Hippocampal formation (tissue), 2 donors: ENCODE measurements at regions not wholly inside any gene's neighbourhood (a gene's known extent, or its start where the extent isn't known, plus 50 kb on each side); places are given as distances from the start of the nearest gene placed in this dataset.

Experiments
- DNase-seq, 2 donors: peaks; one replicate each; lab custom pipeline; 2025; lab: John Stamatoyannopoulos, UW

DNA sequence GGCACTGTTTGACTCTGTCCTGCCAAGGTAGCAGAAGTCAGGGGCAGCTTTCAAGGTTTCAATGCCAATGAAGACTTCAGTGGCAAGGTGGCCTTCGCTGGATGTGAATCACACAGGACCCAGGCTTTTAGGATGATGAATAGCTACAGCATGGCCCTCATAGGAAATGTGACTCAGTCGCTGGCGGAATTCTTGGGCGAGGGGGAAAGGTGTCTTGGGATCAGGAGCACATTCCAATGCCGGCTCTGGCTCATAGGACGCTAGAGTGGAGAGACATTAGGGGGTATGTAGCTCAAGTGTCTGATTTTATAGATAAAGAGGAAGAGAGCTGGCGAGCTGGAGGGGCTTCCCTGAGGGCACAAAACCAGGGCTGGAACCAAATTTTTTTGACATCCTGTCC lies 68.6 kb downstream of the SMIM21 start:
- DNase-seq: no peak

DNA sequence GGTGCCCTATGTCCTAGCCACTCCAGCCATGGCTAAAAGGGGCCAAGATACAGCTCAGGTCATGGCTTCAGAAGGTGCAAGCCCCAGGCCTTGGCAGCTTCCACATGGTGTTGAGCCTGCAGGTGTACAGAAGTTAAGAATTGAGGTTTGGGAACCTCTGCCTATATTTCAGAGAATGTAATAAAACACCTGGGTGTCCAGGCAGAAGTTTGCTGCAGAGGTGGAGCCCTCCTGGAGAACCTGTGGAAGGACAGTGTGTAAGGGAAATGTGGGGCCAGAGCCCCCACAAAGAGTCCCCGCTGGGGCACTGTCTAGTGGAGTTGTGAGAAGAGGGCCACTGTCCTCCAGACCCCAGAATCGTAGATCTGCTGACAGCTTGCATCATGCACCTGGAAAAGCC lies 74.1 kb downstream of the SMIM21 start:
- DNase-seq: no peak

DNA sequence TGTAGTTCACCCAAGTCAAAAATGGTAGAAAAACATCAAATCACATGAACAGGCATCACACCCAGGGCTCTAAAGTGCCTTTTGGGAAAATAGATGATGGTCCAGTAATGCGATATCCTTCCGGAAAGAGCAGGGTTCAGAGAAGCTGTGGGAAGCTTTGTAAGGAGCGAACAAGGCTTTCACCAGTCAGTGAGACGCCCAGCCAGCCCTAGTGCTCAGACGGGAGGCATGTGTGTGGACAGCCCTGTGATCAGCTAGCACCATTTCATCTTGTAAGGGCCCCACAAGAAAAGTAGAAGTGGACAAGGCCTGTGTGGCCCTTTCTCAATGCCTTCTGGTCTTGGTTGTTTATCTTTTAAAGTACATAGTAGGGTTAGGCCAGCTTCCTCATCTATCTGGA lies 76.1 kb downstream of the SMIM21 start:
- DNase-seq: no peak

DNA sequence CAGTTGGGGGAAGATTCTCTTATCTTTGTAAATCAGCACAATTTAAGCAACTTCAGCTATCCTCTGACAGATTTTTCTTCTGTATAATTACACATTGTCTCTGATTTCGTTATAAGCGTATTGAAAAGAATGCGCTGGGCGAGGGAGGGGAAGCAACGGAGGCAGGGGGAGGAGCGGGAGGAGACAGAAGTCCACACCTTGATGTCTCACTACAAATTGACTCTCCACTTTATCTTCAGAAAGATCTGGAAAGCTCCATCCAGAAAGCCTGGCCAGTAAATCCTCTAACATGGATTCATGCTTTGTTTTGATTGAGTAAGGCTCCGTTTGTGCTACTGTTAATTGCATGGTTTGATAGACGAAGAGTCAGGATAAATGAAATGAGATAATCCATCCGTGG lies 76.6 kb downstream of the SMIM21 start:
- no peak for DNase-seq

DNA sequence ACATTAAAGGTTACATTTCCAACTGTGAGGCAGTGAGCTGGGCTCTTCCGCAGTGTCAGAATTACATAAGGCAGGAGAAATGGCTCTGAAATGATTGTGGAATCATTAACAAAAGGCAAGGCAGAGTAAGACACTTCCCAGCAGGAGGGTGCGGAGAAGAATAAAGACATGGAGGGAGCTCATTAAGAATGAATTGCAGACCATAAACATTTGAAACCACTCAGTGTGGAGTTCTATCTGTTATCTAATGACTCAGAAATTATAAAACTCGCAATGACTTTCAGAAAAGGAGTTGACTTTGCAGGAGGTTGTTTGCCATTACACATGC lies 77.0 kb downstream of the SMIM21 start:
- DNase-seq: no peak

DNA sequence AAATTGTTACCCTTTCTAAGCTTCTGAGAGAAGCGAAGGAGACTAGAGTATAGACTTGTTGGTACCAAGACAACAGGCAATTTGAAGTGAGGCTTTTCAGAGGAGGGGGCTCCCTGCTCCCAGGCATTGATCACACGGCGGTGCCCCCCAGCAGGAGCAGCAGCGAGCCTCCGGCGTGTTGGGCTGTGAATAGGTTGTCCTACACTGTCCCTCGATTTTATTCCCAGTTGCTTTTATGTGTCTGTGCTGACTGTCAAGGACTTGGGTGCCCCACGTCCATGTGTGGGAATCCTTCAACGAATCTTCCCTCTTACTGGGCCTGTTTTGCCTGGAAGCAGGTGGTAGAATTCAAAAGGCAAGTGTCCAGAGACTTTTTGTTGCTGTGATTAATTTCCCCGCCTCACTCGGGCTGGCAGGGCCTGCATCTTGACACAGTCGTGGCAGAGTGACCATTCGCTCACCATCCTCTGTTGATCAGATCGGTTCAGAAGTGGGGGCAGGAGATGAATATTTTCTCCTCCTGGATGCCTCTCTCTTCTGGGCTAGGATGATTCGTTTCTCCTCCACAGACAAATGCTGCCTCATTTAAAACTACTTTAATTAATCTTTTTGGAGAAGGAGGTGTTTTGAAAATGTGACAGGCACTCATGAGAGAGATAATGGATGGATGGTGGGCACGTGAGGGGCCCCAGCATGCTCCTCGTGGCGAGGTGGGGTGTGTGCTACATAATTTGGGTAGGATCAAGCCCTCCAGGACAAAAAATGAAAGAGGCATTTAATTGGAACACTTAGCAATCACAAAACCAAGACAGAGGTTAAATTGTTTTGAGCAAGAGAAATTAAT lies 77.6 kb downstream of the SMIM21 start:
- no peak for DNase-seq

DNA sequence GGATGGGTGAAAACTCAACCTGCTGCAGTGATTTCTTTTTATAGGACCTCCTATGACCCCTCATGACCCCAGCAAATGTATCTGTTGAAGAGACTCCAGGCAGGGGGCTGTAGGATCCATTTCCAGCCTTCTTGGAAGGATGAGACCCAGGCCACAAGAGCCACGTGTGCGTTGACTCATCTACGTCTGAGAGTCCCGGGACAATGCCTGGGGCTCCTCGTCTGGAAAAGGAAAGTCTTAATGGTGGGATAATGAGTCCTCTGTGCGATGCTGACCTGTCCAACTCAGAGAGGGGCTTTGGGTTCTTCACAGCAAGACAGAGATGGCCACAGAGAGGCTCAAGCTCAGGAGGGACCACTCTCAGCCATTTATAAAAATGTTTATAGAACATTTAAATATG lies 80.8 kb downstream of the SMIM21 start:
- no peak for DNase-seq

DNA sequence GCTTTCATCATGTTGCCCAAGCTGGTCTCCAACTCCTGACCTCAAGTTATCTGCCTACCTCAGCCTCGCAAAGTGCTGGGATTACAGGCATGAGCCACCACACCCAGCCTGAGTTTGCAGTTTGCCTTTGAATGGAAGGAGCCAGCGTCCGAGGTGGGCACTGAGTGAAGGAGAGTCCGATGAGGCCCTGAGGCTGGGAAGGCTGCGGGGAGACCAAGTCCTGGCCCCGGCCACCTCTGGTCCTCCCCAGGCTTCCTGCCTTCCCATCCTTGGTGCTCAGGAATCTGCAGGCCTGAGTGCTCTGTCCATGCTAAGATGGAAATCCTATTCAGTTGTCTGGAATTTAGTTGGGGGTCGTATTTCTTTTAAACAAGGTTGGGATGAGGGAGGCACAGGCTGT lies 82.9 kb downstream of the SMIM21 start:
- DNase-seq: no peak

DNA sequence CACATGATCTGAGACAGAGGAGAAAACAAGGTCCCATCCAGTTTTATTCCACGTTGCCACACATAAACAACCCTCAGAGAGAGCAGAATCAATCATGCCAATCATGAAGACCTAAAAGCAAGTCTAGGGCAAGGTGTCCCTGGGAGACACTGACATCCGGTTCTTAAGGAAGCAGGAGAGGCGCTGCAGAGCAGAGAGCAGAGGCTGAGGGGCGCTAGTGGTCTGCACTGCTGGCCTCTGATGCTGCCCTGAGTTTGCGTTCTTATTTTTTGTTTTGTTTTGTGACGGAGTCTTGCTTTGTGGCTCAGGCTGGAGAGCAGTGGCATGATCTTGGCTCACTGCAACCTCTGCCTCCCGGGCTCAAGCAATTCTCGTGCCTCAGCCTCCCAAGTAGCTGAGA lies 83.3 kb downstream of the SMIM21 start:
- DNase-seq: no peak

DNA sequence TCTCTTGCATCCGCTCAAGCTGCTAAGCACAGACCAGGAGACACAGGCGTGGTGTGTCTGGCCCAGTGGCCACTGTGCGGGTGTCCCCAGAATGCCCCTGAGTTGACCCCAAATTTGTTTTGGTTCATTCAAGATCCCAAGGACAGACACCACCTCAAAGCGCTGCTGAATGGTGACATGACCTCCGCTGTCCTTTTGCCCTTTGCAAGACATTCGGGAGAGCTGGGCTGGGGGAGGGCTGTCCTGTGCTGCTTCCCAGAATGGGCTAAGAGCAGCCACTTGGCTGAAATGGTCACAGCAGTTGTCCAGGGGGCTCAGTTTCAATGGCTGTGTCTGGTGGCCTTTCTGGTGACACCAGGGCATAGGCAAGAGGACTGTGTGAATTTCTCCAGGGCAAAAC lies 84.1 kb downstream of the SMIM21 start:
- DNase-seq: no peak

DNA sequence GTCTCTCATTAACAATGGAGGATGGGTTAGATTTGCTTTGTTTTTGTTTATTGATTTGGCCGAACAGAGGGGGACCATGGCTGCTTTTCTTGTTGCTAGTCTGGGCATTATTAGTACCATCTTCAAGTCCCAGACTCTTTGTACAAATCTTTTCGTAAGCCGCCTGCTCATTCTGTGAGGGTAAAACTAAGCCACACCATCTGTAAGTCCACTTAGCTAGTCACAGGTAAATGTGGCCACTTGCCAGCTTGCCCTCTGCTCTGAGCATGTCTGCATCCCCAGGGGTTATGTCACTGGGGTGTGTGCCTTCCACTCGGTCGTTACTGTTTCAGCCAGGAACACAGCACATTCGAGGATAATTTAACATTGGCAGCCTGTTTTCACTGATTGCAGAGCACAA lies 85.6 kb downstream of the SMIM21 start:
- no peak for DNase-seq

DNA sequence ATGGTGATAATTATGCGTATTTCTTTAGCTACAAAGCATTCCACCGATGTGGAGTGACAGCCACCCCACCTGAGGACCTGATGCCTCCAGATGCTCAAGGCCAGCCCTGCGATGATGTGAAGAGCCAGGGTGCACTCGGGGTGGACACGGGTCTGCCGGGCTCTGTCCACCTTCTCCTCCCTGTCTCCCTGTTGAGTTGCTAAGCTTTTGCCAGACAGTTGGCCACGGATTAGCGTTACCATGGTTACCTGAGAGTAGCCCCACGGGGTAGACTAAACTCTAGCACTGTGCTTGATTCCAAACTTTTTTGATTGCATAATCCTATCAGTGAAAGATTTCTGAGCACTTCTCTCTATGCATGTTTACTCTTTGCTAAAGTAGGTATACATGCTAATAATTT lies 86.2 kb downstream of the SMIM21 start:
- peak in 1 of 2 donors; percentile 12 for DNase-seq

DNA sequence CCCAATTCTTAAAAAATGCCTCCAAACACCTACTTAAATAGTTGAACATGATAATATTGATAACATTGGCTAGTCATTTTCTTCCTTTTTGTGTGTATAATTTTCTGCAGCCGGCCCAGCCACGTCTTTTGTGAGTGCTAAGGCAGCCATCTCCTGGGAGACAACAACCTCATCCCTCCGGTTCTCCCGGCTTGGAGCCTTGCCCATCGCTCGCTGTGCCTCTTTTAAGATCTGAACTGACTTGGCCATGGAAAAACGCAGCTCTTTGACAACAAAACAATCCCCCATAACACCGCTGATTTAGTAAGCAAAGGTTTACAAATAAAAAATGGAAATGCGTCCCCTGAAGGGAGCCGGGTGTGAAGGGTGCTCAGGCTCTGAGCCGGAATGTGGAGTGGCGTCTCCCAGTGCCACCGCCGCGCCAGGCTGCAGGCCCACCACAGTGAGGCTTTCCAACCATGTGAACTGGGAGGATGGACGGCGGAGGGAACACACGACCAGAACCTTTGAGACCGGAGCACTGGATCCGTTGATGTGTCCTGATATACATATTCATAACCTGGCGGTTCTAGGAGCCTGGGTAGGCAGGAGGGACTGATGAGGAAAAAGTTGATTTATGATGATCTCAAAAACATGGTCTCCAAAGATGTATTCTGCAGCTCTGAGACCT lies 87.4 kb downstream of the SMIM21 start:
- no peak for DNase-seq
